HG02970 (cell line): ENCODE measurements at regions not wholly inside any gene's neighbourhood (a gene's known extent, or its start where the extent isn't known, plus 50 kb on each side); places are given as distances from the start of the nearest gene placed in this dataset.

Experiments
- ATAC-seq: cut with Tn5 transposase; IDR thresholded peaks from one replicate; pipeline ENCODE4 v1.9.1; 2021; ENCODE audit warnings: mild to moderate bottlenecking, moderate library complexity, moderate number of reproducible peaks; ENCODE audit not compliant: unreplicated experiment, low FRiP score

- peak; percentile 79 for ATAC-seq
These were observed 257.2 kb upstream of the NECTIN3 start for GRCh38 chr3:110814170-110815007.

GRCh38 chr3:110815008-110815583, 256.5 kb upstream of the NECTIN3 start:
- ATAC-seq, result no peak

- ATAC-seq, result no peak
These were observed 255.6 kb upstream of the NECTIN3 start for GRCh38 chr3:110816008-110816407.

- ATAC-seq, result no peak
These were observed 250.0 kb upstream of the NECTIN3 start for GRCh38 chr3:110821586-110821985.

- ATAC-seq, result no peak
These were observed 248.6 kb upstream of the NECTIN3 start for GRCh38 chr3:110822971-110823370.

GRCh38 chr3:110846971-110847370, 224.6 kb upstream of the NECTIN3 start:
- no peak for ATAC-seq

GRCh38 chr3:110849064-110849463, 222.6 kb upstream of the NECTIN3 start:
- ATAC-seq, result no peak

- no peak for ATAC-seq
These were observed 219.9 kb upstream of the NECTIN3 start for GRCh38 chr3:110851736-110852135.

- no peak for ATAC-seq
These were observed 216.4 kb upstream of the NECTIN3 start for GRCh38 chr3:110855207-110855606.

GRCh38 chr3:110856916-110857315, 214.7 kb upstream of the NECTIN3 start:
- ATAC-seq, result no peak

- ATAC-seq, result no peak
These were observed 213.1 kb upstream of the NECTIN3 start for GRCh38 chr3:110858549-110858948.

- ATAC-seq, result no peak
These were observed 212.3 kb upstream of the NECTIN3 start for GRCh38 chr3:110859336-110859735.

- ATAC-seq, result no peak
These were observed 211.6 kb upstream of the NECTIN3 start for GRCh38 chr3:110859993-110860392.

GRCh38 chr3:110865934-110866333, 205.7 kb upstream of the NECTIN3 start:
- no peak for ATAC-seq

GRCh38 chr3:110868106-110868505, 203.5 kb upstream of the NECTIN3 start:
- no peak for ATAC-seq

- ATAC-seq, result no peak
These were observed 201.9 kb upstream of the NECTIN3 start for GRCh38 chr3:110869736-110870135.

GRCh38 chr3:110871869-110872268, 199.7 kb upstream of the NECTIN3 start:
- ATAC-seq, result no peak

- ATAC-seq, result no peak
These were observed 192.9 kb upstream of the NECTIN3 start for GRCh38 chr3:110878692-110879091.

GRCh38 chr3:110881069-110881468, 190.5 kb upstream of the NECTIN3 start:
- no peak for ATAC-seq

GRCh38 chr3:110886222-110886893, 185.3 kb upstream of the NECTIN3 start:
- no peak for ATAC-seq

- no peak for ATAC-seq
These were observed 184.4 kb upstream of the NECTIN3 start for GRCh38 chr3:110887176-110887575.
